ENCODE measurements at regions not wholly inside any gene's neighbourhood (a gene's known extent, or its start where the extent isn't known, plus 50 kb on each side); places are given as distances from the start of the nearest gene placed in this dataset.

GRCh38 chr12:58463051-58463450 is 457.3 kb downstream of the LRIG3 start:
- Histone ChIP-seq H3K27me3 (ENCODE audit: low read length) (no peaks in the 10 kb centered on the region), H3K4me3 (ENCODE audit: insufficient read depth, low read length, poor library complexity, severe bottlenecking) (no peak overlapping the region), H3K79me2 (ENCODE audit: insufficient read depth, low read length) (no peaks in the 10 kb centered on the region), H2AFZ (ENCODE audit: low read depth, low read length, severe bottlenecking) (no peak overlapping the region), H3K36me3 (ENCODE audit: low read length) (no peaks in the 10 kb centered on the region), H3K9me3 (ENCODE audit: insufficient read depth, low read length) (no peaks in the 10 kb centered on the region), H3F3A (ENCODE audit: insufficient read depth) (no peaks in the 10 kb centered on the region), H4K20me1 (ENCODE audit: low read depth, low read length) (no peaks in the 10 kb centered on the region), H3K9me2 (replicated peaks; ENCODE audit: insufficient read depth, low read length) (no peaks in the 10 kb centered on the region), H3K9ac (ENCODE audit: low read length) (no peak overlapping the region), H3K27ac (ENCODE audit: low read depth, low read length) (no peak overlapping the region), H3K4me2 (ENCODE audit: low read depth, low read length, poor library complexity, severe bottlenecking) (no peak overlapping the region)
- no peak for TF ChIP-seq EZH2phosphoT487 (conservative IDR thresholded peaks at IDR 0.05; ENCODE audit: low read length)
- TF ChIP-seq, protein P1, sequence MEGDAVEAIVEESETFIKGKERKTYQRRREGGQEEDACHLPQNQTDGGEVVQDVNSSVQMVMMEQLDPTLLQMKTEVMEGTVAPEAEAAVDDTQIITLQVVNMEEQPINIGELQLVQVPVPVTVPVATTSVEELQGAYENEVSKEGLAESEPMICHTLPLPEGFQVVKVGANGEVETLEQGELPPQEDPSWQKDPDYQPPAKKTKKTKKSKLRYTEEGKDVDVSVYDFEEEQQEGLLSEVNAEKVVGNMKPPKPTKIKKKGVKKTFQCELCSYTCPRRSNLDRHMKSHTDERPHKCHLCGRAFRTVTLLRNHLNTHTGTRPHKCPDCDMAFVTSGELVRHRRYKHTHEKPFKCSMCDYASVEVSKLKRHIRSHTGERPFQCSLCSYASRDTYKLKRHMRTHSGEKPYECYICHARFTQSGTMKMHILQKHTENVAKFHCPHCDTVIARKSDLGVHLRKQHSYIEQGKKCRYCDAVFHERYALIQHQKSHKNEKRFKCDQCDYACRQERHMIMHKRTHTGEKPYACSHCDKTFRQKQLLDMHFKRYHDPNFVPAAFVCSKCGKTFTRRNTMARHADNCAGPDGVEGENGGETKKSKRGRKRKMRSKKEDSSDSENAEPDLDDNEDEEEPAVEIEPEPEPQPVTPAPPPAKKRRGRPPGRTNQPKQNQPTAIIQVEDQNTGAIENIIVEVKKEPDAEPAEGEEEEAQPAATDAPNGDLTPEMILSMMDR (IDR thresholded peaks at IDR 0.05; ENCODE audit: insufficient read depth, low read length, poor library complexity, severe bottlenecking): no peak

DNA sequence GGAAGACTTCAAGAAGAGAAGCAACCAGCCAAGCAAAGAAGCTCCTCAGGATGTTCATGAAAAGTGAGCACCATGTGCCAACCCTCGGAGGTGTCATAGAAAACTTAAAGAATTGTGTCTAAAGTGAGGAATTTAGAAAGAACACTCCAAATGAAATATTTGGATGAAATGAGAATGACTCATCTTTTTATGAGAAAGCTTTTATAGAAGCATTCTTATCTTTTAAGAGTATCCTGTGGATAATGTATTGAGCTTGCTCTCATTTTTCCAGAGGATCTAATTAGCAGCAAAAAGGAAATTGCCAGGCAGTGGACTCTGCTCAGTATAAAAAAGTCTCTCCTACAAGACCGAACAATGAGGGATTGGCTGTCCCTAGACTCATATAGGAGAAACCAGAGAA is 454.9 kb downstream of the LRIG3 start:
- Histone ChIP-seq H3K4me3 (ENCODE audit: insufficient read depth, low read length, poor library complexity, severe bottlenecking) (no peak overlapping the region), H3K9ac (ENCODE audit: low read length) (no peak overlapping the region), H3K36me3 (ENCODE audit: low read length) (no peaks in the 10 kb centered on the region), H2AFZ (ENCODE audit: low read depth, low read length, severe bottlenecking) (no peak overlapping the region), H3K27me3 (ENCODE audit: low read length) (no peaks in the 10 kb centered on the region), H3K79me2 (ENCODE audit: insufficient read depth, low read length) (no peaks in the 10 kb centered on the region), H3K4me2 (ENCODE audit: low read depth, low read length, poor library complexity, severe bottlenecking) (no peak overlapping the region), H3K27ac (ENCODE audit: low read depth, low read length) (no peak overlapping the region), H4K20me1 (ENCODE audit: low read depth, low read length) (no peaks in the 10 kb centered on the region), H3K9me2 (replicated peaks; ENCODE audit: insufficient read depth, low read length) (no peaks in the 10 kb centered on the region), H3K9me3 (ENCODE audit: insufficient read depth, low read length) (no peaks in the 10 kb centered on the region), H3F3A (ENCODE audit: insufficient read depth) (no peaks in the 10 kb centered on the region)
- no peak for TF ChIP-seq EZH2phosphoT487 (conservative IDR thresholded peaks at IDR 0.05; ENCODE audit: low read length)
- TF ChIP-seq, protein P1 (IDR thresholded peaks at IDR 0.05; ENCODE audit: insufficient read depth, low read length, poor library complexity, severe bottlenecking): no peak

DNA sequence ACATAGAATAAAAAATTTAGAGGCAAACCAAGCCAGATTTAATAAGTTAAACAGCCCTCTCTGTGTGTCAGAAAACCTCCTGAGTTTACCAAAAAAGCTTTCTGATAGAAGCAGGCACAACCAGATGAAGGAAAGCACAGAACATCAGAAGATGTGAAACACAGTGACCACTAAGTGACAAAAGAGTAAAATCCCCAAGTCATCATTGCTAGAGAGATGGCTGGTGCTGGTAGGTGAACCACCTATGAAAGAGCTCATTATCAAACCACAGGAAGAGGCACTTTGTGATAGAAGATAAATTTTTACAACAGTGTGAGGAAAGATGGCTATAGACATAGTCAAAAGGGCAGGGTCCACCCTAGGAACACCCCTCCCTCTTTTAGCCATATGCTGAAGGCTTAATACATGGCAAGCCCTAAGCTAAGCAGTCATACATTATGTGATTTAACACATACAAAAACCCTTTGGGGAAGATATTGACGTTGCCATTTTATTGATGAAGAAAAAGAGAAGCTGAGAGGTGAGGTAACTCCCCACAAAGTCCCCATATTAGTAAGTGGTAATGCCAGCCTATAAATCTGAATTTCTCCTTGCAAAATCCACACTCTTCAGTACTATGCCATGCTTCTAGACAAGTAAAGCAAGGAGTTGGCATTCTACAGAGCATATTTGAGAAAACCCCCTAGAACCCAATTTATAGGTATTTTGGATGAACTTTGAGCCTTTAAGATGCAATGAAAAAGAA is 449.9 kb downstream of the LRIG3 start:
- Histone ChIP-seq H3K79me2 (ENCODE audit: insufficient read depth, low read length) (no peaks in the 10 kb centered on the region), H3K27me3 (ENCODE audit: low read length) (no peaks in the 10 kb centered on the region), H3K4me2 (ENCODE audit: low read depth, low read length, poor library complexity, severe bottlenecking) (no peak overlapping the region), H3K36me3 (ENCODE audit: low read length) (no peaks in the 10 kb centered on the region), H3K9me2 (replicated peaks; ENCODE audit: insufficient read depth, low read length) (no peaks in the 10 kb centered on the region), H3K9me3 (ENCODE audit: insufficient read depth, low read length) (no peaks in the 10 kb centered on the region), H4K20me1 (ENCODE audit: low read depth, low read length) (no peaks in the 10 kb centered on the region), H3K9ac (ENCODE audit: low read length) (no peak overlapping the region), H2AFZ (ENCODE audit: low read depth, low read length, severe bottlenecking) (no peak overlapping the region), H3K27ac (ENCODE audit: low read depth, low read length) (no peak overlapping the region), H3K4me3 (ENCODE audit: insufficient read depth, low read length, poor library complexity, severe bottlenecking) (no peak overlapping the region), H3F3A (ENCODE audit: insufficient read depth) (no peaks in the 10 kb centered on the region)
- TF ChIP-seq, protein P1 (IDR thresholded peaks at IDR 0.05; ENCODE audit: insufficient read depth, low read length, poor library complexity, severe bottlenecking): no peak
- no peak for TF ChIP-seq EZH2phosphoT487 (conservative IDR thresholded peaks at IDR 0.05; ENCODE audit: low read length)
